Loucy (cell line): ENCODE measurements at regions not wholly inside any gene's neighbourhood (a gene's known extent, or its start where the extent isn't known, plus 50 kb on each side); places are given as distances from the start of the nearest gene placed in this dataset.

ENCODE experiments used
- EZH2phosphoT487 ChIP-seq: fragments of 200-600 bp; IDR thresholded peaks from 2 replicates; pipeline ENCODE4 v1.6.1; 2018; ENCODE audit warnings: antibody characterized with exemption, mild to moderate bottlenecking, moderate library complexity, borderline replicate concordance
- TF ChIP-seq, protein P1 (sequence below): fragments of 200-600 bp; sonication (generic); conservative IDR thresholded peaks from 2 replicates; pipeline ENCODE4 v1.5.1; 2014; ENCODE audit warnings: mild to moderate bottlenecking, antibody characterized with exemption, low read length

DNA sequence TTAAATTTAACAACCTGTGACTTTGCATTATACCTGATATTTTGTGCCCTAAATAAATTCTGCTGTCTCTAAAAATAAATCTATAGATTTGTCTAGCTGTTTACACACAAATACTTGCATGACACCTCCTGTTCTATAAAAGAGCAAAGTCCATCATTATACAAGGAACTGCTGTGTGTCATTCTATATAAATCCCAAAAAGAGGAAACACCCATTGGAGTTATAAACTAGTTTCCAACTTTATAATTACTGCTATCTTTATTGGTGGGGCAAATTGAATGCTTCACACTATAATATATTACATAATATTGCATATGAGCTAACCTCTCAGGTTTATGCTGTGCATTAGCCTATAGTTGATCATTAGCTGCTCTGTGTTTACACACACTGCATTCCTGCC is 504.4 kb downstream of the SATB2 start:
- TF ChIP-seq, protein P1, sequence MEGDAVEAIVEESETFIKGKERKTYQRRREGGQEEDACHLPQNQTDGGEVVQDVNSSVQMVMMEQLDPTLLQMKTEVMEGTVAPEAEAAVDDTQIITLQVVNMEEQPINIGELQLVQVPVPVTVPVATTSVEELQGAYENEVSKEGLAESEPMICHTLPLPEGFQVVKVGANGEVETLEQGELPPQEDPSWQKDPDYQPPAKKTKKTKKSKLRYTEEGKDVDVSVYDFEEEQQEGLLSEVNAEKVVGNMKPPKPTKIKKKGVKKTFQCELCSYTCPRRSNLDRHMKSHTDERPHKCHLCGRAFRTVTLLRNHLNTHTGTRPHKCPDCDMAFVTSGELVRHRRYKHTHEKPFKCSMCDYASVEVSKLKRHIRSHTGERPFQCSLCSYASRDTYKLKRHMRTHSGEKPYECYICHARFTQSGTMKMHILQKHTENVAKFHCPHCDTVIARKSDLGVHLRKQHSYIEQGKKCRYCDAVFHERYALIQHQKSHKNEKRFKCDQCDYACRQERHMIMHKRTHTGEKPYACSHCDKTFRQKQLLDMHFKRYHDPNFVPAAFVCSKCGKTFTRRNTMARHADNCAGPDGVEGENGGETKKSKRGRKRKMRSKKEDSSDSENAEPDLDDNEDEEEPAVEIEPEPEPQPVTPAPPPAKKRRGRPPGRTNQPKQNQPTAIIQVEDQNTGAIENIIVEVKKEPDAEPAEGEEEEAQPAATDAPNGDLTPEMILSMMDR, result no peak
- no peak for TF ChIP-seq EZH2phosphoT487
